Colon (tissue), 2 donors: ENCODE measurements at regions not wholly inside any gene's neighbourhood (a gene's known extent, or its start where the extent isn't known, plus 50 kb on each side); places are given as distances from the start of the nearest gene placed in this dataset.

Experiments
- FAIRE-seq: peaks from 2 replicates; lab custom pipeline; 2012; peaks lifted over from hg19 to GRCh38; lab: Jason Lieb, UNC
- donor health status: control.
- donor health status: control.

GRCh38 chr6:4559281-4559875 is 216.8 kb upstream of the CDYL start:
- no peak for FAIRE-seq

- no peak for FAIRE-seq
Measured at GRCh38 chr6:4554645-4555044, 221.6 kb upstream of the CDYL start.

- FAIRE-seq: no peak
Measured at GRCh38 chr6:4553387-4553786, 222.8 kb upstream of the CDYL start.

GRCh38 chr6:4550227-4550597 is 226.0 kb upstream of the CDYL start:
- no peak for FAIRE-seq

- no peak for FAIRE-seq
Measured at GRCh38 chr6:4549556-4550226, 226.5 kb upstream of the CDYL start.

GRCh38 chr6:4545893-4546292 is 230.3 kb upstream of the CDYL start:
- no peak for FAIRE-seq

GRCh38 chr6:4543596-4543995 is 232.6 kb upstream of the CDYL start:
- no peak for FAIRE-seq

GRCh38 chr6:4533576-4533975 is 242.6 kb upstream of the CDYL start:
- FAIRE-seq: no peak

- FAIRE-seq: no peak
Measured at GRCh38 chr6:4531406-4531805, 244.8 kb upstream of the CDYL start.

- FAIRE-seq: no peak
Measured at GRCh38 chr6:4522453-4522852, 253.8 kb upstream of the CDYL start.

GRCh38 chr6:4521070-4521469 is 255.1 kb upstream of the CDYL start:
- FAIRE-seq: no peak

- no peak for FAIRE-seq
Measured at GRCh38 chr6:4518506-4518905, 257.7 kb upstream of the CDYL start.

- FAIRE-seq: no peak
Measured at GRCh38 chr6:4516206-4516605, 260.0 kb upstream of the CDYL start.

- no peak for FAIRE-seq
Measured at GRCh38 chr6:4513561-4513960, 262.6 kb upstream of the CDYL start.

- FAIRE-seq: no peak
Measured at GRCh38 chr6:4512051-4512471, 264.1 kb upstream of the CDYL start.

- no peak for FAIRE-seq
Measured at GRCh38 chr6:4511641-4512020, 264.6 kb upstream of the CDYL start.

GRCh38 chr6:4510906-4511640 is 265.1 kb upstream of the CDYL start:
- FAIRE-seq: no peak

GRCh38 chr6:4510317-4510716 is 265.9 kb upstream of the CDYL start:
- FAIRE-seq: no peak

GRCh38 chr6:4509506-4509905 is 266.7 kb upstream of the CDYL start:
- no peak for FAIRE-seq

GRCh38 chr6:4506792-4507191 is 269.4 kb upstream of the CDYL start:
- FAIRE-seq: no peak

GRCh38 chr6:4506223-4506622 is 270.0 kb upstream of the CDYL start:
- no peak for FAIRE-seq

- FAIRE-seq: no peak
Measured at GRCh38 chr6:4504700-4505099, 271.5 kb upstream of the CDYL start.

- no peak for FAIRE-seq
Measured at GRCh38 chr6:4503700-4504099, 272.5 kb upstream of the CDYL start.

GRCh38 chr6:4496284-4496683 is 279.9 kb upstream of the CDYL start:
- no peak for FAIRE-seq
